Uterus (tissue), 2 donors: ENCODE measurements at regions not wholly inside any gene's neighbourhood (a gene's known extent, or its start where the extent isn't known, plus 50 kb on each side); places are given as distances from the start of the nearest gene placed in this dataset.
"Not testable (repeated sequence)": the region's sequence is repeated elsewhere in the genome, so short reads cannot be mapped to it uniquely, and the experiment has no call there.

Experiments
- CTCF ChIP-seq, 4 experiments: fragments of 200-600 bp in 2 of 4; fragments of 450-650 bp in 2 of 4; sonication (generic) in 2 of 4; IDR thresholded peaks; one replicate each; pipeline ENCODE4 v1.5.1; 2016 to 2019; ENCODE audit warnings: antibody characterized with exemption in 4 of 4, mild to moderate bottlenecking in 2 of 4, moderate library complexity in 1 of 4
- POLR2A ChIP-seq, 2 donors: fragments of 450-650 bp; IDR thresholded peaks; one replicate each; pipeline ENCODE4 v1.6.1; 2016; ENCODE audit warnings: antibody characterized with exemption in 2 of 2, mild to moderate bottlenecking in 1 of 2, moderate library complexity in 1 of 2

DNA sequence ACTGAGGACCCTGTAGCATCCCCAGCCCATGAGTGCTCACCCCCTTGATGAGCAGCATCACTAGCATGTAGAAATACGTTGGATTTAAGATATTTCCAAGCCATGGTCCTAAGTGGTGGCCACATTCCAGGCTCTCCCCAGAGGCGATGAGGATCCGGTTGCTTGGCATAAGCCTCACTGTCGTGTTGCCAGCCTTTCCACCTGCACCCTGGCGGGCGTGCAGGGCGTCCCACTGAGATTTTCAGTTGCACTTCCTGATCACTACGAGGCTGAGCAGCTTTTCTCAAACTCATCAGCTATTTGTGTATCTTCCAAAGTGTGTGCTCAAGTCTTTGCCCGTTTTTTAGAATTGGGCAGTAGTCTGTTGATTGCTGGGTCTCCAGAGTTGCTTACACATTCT, 326.3 kb downstream of the CACNA1B start:
- TF ChIP-seq CTCF, POLR2A (IDR thresholded peaks at IDR 0.05): not testable (repeated sequence)
